Cerebellar nuclear complex (tissue), 1 donor: ENCODE measurements at regions not wholly inside any gene's neighbourhood (a gene's known extent, or its start where the extent isn't known, plus 50 kb on each side); places are given as distances from the start of the nearest gene placed in this dataset.

ENCODE experiments used
- DNase-seq, 2 experiments: peaks; one replicate each; lab custom pipeline; 2025; lab: John Stamatoyannopoulos, UW

DNA sequence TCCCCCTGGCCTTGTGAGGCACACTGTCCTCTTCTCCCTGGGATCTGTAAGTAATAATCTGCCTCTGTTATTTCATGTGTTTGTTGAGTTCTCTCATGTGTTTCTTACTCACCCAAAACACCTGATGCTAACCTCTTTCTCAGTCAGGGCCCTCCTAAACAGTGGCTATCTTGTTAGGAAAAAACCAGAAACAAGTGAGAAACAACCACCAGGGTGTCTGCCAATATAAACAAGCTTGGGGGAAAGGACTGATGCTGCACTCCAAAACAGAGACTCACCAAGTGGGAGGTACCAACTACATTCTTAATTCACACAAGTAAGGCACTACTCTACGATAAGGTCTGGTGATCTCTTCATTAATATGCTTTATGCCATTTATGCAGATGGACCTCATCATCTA is 564.4 kb downstream of the SEMA5A start:
- DNase-seq, result no peak

DNA sequence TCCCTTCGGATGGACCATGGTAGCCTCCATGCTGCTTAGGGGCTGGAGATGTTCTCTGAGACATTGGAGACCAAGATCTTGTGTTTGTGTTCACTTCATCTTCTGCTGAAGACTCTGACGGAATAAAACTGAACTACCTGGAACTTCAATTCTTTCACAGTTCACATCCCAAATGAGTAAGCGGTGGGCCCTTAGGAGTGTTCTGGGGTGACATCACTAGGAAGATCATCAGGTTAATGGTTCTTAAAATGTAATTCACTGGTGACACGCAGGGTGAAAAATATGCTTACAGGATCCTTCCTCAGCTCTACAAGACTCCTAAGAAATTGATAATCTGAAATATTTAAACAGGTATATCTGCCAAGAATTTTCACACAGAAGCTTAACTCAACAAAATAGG is 561.5 kb downstream of the SEMA5A start:
- no peak for DNase-seq
